ENCODE measurements at regions not wholly inside any gene's neighbourhood (a gene's known extent, or its start where the extent isn't known, plus 50 kb on each side); places are given as distances from the start of the nearest gene placed in this dataset.

GRCh38 chr12:5267603-5268423, 164.1 kb upstream of the NTF3 start:
- no peak for TF ChIP-seq CTCF (IDR thresholded peaks at IDR 0.05)
- Histone ChIP-seq H3K27ac (no peak overlapping the region), H3K9me3 (no peaks in the 10 kb centered on the region), H3K4me1 (no peaks in the 10 kb centered on the region), H3K36me3 (no peaks in the 10 kb centered on the region), H3K27me3 (no peaks in the 10 kb centered on the region), H3K4me3 (no peak overlapping the region)
- no peak for DNase-seq (ENCODE audit: low spot score)

DNA sequence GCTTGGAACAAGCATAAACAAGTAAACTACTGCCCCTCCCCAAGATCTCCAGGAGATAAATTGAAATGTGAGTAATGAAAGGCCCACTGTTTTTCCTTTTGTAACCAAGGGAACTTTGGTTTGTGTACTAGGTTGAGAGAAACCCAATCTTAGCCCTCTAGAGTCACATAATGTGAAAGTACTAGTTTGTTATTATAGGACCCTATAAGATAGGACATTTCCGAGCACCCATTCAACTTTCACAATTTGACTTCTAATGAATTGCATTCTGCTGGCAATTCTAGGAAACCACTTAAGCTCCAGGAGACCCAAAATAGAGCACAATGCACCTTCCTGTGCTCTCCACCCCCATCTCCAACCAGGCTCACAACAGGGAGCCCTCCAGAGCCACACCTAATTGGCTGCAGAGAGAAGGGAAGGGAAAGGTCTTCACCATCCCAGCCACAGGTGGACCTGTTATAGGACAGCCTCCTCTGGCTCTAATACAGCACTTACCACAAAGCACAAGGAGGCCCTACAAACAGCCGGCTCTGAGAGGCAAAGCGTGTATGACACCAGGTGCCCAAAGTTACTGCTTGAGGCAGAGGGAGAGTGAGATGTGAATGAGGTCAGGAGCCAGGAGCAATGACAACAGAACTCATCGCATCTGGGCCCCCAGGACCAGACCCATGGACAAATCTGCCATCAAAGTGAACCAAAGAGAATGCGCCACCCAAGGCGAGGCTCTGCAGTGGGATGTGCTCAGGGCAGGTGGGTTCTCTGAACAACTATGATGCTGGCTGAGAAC, 163.3 kb upstream of the NTF3 start:
- Histone ChIP-seq H3K4me3 (no peak overlapping the region), H3K4me1 (no peaks in the 10 kb centered on the region)
- no peak for TF ChIP-seq CTCF (IDR thresholded peaks at IDR 0.05)

GRCh38 chr12:5269846-5270245, 162.1 kb upstream of the NTF3 start:
- TF ChIP-seq CTCF (IDR thresholded peaks at IDR 0.05) = no peak
- Histone ChIP-seq H3K9me3 (no peaks in the 10 kb centered on the region), H3K36me3 (no peaks in the 10 kb centered on the region), H3K27ac (no peak overlapping the region), H3K27me3 (no peaks in the 10 kb centered on the region), H3K4me1 (no peaks in the 10 kb centered on the region), H3K4me3 (no peak overlapping the region)
- DNase-seq (ENCODE audit: low spot score) = no peak

More for the DNA sequence above, 163.3 kb upstream of the NTF3 start:
- DNase-seq (ENCODE audit: low spot score) = no peak
- H3K36me3 ChIP-seq = no peaks in the 10 kb centered on the region
- H3K9me3 ChIP-seq = no peaks in the 10 kb centered on the region
- H3K27me3 ChIP-seq = no peaks in the 10 kb centered on the region
- no peak overlapping the region for H3K27ac ChIP-seq

DNA sequence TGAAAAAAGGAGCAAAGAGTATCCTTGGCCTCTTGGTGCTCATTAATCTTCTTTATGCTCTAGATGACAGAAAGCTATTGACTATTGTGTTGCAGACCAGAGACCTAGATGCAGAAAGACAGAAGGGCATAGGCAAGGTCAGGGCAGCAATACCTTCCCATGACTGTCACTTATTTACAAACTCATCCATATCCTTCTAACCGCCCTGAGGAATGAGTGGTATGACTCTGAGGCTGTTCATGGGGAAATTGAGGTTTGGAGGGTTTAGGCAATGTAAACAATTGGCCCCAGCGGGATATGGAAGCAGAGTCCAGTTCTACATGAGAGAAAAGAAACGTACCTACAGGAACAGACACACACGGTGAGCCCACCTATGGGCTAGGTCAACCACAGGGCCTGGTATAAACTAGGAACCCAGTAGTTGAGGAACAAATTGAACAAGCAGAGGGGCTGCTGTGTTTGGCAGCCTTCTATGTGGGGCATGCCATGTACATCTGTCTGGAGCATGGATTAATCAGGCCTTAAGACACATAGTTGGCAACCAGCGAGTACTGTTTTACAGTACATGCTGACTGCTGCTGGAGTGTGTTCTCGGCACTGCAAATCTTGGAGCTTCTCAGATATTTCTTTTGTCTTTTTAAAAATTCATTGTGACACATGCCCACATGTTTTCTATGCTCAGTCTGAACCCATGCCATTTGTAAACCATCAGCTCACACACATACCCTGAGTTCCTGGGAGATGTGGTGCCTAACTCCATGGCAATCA, 159.7 kb upstream of the NTF3 start:
- Histone ChIP-seq H3K27ac (no peak overlapping the region), H3K4me3 (no peak overlapping the region), H3K36me3 (no peaks in the 10 kb centered on the region), H3K27me3 (no peaks in the 10 kb centered on the region), H3K4me1 (no peaks in the 10 kb centered on the region), H3K9me3 (no peaks in the 10 kb centered on the region)
- TF ChIP-seq CTCF (IDR thresholded peaks at IDR 0.05) = no peak
- DNase-seq (ENCODE audit: low spot score) = no peak

GRCh38 chr12:5273709-5274108, 158.2 kb upstream of the NTF3 start:
- Histone ChIP-seq H3K9me3 (no peaks in the 10 kb centered on the region), H3K27ac (no peak overlapping the region), H3K27me3 (no peaks in the 10 kb centered on the region), H3K4me1 (no peaks in the 10 kb centered on the region), H3K4me3 (no peak overlapping the region), H3K36me3 (no peaks in the 10 kb centered on the region)
- DNase-seq (ENCODE audit: low spot score) = no peak
- no peak for TF ChIP-seq CTCF (IDR thresholded peaks at IDR 0.05)
